Vagina (tissue), 2 donors: ENCODE measurements at regions not wholly inside any gene's neighbourhood (a gene's known extent, or its start where the extent isn't known, plus 50 kb on each side); places are given as distances from the start of the nearest gene placed in this dataset.

ENCODE experiments used
- DNase-seq, 2 donors: peaks; one replicate each; pipeline ENCODE4 v3.0.0-alpha.2; 2017; ENCODE audit errors: extremely low spot score in 2 of 2
- H3K27ac ChIP-seq: fragments of 200-600 bp; sonication (generic); one replicate; pipeline ENCODE4 v1.5.1; 2019
- H3K27me3 ChIP-seq: fragments of 200-600 bp; sonication (generic); one replicate; pipeline ENCODE4 v1.5.1; 2019
- H3K36me3 ChIP-seq, 2 donors: fragments of 200-600 bp; sonication (generic); one replicate each; pipeline ENCODE4 v1.5.1; 2017 to 2019
- H3K4me1 ChIP-seq: fragments of 200-600 bp; sonication (generic); one replicate; pipeline ENCODE4 v1.5.1; 2019
- H3K4me3 ChIP-seq, 2 donors: fragments of 200-600 bp; sonication (generic); 1 replicate in 1 of 2; 2 replicates in 1 of 2; pipeline ENCODE4 v1.5.1; 2016 to 2019
- H3K9me3 ChIP-seq: fragments of 200-600 bp; sonication (generic); one replicate; pipeline ENCODE4 v1.5.1; 2019
- POLR2A ChIP-seq, 2 donors: fragments of 450-650 bp; IDR thresholded peaks; one replicate each; pipeline ENCODE4 v1.6.1; 2017; ENCODE audit warnings: antibody characterized with exemption in 2 of 2, mild to moderate bottlenecking in 2 of 2, moderate library complexity in 2 of 2
- POLR2AphosphoS5 ChIP-seq, 2 donors: sonication (generic); formaldehyde crosslinking; IDR thresholded peaks; one replicate each; pipeline ENCODE4 v1.9.0; 2017; ENCODE audit warnings: antibody characterized with exemption in 2 of 2, mild to moderate bottlenecking in 2 of 2, low read depth in 1 of 2; ENCODE audit not compliant: insufficient read depth in 1 of 2
- intact Hi-C: fragments of 100-400 bp; cut with DNase I; formaldehyde crosslinking; loops from one replicate; pipeline ENCODE4 v1.15.1; 2023
- TF ChIP-seq, protein P1 (sequence below), 3 experiments: fragments of 450-650 bp in 2 of 3; fragments of 200-600 bp in 1 of 3; sonication (generic) in 1 of 3; IDR thresholded peaks; one replicate each; pipeline ENCODE4 v1.5.1; 2017 to 2019; ENCODE audit warnings: antibody characterized with exemption in 3 of 3, mild to moderate bottlenecking in 2 of 3, moderate library complexity in 2 of 3

DNA sequence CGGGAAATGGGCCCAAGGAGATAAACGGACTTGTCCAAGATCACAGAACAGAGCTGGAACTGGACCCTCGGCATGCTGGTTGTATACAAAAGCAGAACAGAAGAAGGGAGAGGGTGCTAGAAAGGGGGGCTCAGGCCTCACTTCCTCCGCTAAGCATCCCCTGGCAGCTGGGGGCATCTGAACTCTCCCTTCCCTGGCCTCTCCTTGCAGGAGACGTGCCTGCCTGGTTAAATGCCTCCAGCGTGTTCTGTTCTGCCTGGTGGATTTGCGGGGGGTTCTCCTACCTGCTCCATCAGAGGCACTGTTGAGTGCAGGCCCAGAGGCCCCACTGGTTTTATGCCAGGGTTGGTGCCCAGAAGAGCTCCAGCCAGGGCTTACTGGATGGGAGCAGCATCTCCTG, 124.7 kb downstream of the ZFP36L2 start:
- no peaks in the 10 kb centered on the region for H3K9me3 ChIP-seq
- DNase-seq, result no peak
- intact Hi-C loops, result no loop called here
- H3K27me3 ChIP-seq, result no peaks in the 10 kb centered on the region
- H3K4me1 ChIP-seq, result peaks cover 48% of the 10 kb centered on the region
- peak overlapping the region in 1 of 2 donors; percentile 35 for H3K4me3 ChIP-seq
- TF ChIP-seq POLR2AphosphoS5 (IDR thresholded peaks at IDR 0.05; ENCODE audit: insufficient read depth in 1 of 2, low read depth in 1 of 2) (no peak), POLR2A (IDR thresholded peaks at IDR 0.05) (no peak)
- TF ChIP-seq, protein P1, sequence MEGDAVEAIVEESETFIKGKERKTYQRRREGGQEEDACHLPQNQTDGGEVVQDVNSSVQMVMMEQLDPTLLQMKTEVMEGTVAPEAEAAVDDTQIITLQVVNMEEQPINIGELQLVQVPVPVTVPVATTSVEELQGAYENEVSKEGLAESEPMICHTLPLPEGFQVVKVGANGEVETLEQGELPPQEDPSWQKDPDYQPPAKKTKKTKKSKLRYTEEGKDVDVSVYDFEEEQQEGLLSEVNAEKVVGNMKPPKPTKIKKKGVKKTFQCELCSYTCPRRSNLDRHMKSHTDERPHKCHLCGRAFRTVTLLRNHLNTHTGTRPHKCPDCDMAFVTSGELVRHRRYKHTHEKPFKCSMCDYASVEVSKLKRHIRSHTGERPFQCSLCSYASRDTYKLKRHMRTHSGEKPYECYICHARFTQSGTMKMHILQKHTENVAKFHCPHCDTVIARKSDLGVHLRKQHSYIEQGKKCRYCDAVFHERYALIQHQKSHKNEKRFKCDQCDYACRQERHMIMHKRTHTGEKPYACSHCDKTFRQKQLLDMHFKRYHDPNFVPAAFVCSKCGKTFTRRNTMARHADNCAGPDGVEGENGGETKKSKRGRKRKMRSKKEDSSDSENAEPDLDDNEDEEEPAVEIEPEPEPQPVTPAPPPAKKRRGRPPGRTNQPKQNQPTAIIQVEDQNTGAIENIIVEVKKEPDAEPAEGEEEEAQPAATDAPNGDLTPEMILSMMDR (IDR thresholded peaks at IDR 0.05), result no peak
- H3K36me3 ChIP-seq, result no peaks in the 10 kb centered on the region
- H3K27ac ChIP-seq, result peak overlapping the region; percentile 77

DNA sequence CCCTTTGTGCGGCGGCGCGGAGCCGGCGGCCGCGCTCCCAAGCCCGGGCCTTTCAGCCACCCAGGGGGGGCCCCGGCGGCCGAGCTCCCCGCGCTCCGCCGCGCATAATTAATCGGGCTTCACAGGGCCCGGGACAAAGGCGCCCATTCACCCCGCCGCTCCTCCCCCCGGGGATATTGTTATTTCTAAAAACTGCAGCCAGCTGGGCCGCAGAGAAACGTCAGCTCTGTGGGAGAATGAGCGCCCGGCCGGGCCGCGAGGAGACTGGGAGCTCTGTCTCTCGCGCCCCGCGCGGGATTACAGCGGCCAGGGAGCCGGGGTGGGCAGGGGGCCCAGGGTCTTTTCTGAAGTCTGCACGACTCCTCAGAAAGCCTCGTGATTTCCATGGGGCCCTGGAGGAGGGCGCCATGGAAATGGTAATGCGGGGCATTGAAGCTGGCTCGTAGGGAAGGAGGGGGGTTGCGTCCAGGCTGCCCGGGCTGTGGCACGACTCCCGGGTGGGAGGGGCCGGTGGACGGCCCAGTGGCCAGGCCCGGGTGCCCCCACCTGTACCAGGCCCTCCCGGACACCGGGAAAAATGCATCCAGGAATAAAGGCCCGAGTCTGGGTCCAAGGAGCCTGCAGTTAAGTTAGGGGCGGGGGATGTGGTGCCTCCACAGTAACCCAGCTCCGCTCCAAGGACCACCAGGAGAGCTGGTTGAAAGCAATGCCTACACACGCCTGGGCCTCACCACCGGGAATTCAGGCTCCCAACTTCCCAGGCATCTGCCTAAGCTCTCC, 125.3 kb downstream of the ZFP36L2 start:
- Histone ChIP-seq H3K9me3 (no peaks in the 10 kb centered on the region), H3K27me3 (no peaks in the 10 kb centered on the region), H3K36me3 (no peaks in the 10 kb centered on the region), H3K4me1 (peaks cover 41% of the 10 kb centered on the region), H3K27ac (peak overlapping the region; percentile 77), H3K4me3 (peak overlapping the region; percentile 35 to 39)
- intact Hi-C loops, result no loop called here
- TF ChIP-seq, protein P1 (IDR thresholded peaks at IDR 0.05), result no peak
- TF ChIP-seq POLR2A (IDR thresholded peaks at IDR 0.05) (no peak), POLR2AphosphoS5 (IDR thresholded peaks at IDR 0.05; ENCODE audit: insufficient read depth in 1 of 2, low read depth in 1 of 2) (peak in 1 of 2 donors; percentile 50)
- no peak for DNase-seq

DNA sequence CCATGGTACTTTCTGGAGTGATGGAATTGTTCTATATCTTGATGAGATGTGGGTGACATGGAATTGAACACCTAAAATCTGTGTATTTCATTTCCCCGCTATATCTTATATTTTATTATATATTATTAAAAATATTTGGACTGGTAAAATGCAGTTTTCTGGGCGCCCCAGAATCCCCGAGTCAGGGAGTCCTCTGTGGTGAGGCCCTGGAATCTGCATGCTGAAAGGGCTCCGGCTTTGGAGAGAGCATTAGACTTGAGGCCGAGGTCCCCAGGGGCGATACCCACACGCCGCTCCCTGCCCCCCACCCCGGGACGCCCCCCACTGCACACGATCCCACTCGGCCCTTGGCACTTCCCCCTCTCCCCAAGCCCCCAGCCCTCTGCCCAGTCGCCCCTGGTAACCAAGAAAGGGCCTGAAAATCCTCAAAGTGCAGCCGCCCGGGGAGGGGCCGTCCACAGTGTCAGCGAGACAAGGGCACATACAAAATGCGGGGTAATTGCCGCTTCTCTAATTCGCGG, 126.0 kb downstream of the ZFP36L2 start:
- peaks cover 35% of the 10 kb centered on the region for H3K4me1 ChIP-seq

DNA sequence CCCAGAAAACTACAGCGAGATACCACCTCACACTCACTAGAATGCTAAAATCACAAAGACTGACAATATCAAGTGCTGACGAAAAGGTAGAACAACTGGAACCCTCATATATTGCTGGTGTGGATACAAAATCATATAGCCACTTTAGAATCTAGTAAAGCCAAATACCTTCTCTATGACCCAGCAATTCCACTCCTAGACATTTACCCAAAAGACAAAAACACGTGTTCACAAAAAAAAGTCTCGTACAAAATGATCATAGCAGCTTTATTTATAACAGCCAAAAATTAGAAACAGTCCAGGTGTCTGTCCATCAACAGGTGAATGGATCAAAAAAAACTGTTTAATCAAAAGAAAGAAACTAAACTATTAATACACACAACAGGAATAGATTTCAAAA, 126.6 kb downstream of the ZFP36L2 start:
- DNase-seq, result no peak
- Histone ChIP-seq H3K9me3 (no peaks in the 10 kb centered on the region), H3K4me1 (peaks cover 28% of the 10 kb centered on the region), H3K4me3 (no peak overlapping the region), H3K36me3 (no peaks in the 10 kb centered on the region), H3K27ac (no peak overlapping the region), H3K27me3 (no peaks in the 10 kb centered on the region)
- TF ChIP-seq, protein P1 (IDR thresholded peaks at IDR 0.05), result no peak
- TF ChIP-seq POLR2AphosphoS5 (IDR thresholded peaks at IDR 0.05; ENCODE audit: insufficient read depth in 1 of 2, low read depth in 1 of 2), result no peak
- no peak for TF ChIP-seq POLR2A (IDR thresholded peaks at IDR 0.05)
- intact Hi-C loops, result no loop called here

More for the DNA sequence above, 126.0 kb downstream of the ZFP36L2 start:
- no peaks in the 10 kb centered on the region for H3K9me3 ChIP-seq
- no peak for DNase-seq
- no peaks in the 10 kb centered on the region for H3K36me3 ChIP-seq
- H3K4me3 ChIP-seq, result peak overlapping the region; percentile 35 to 39
- TF ChIP-seq, protein P1 (IDR thresholded peaks at IDR 0.05), result no peak
- TF ChIP-seq POLR2AphosphoS5 (IDR thresholded peaks at IDR 0.05; ENCODE audit: insufficient read depth in 1 of 2, low read depth in 1 of 2), result no peak
- no peak for TF ChIP-seq POLR2A (IDR thresholded peaks at IDR 0.05)
- peak overlapping the region; percentile 77 for H3K27ac ChIP-seq
- intact Hi-C loops, result no loop called here
- H3K27me3 ChIP-seq, result no peaks in the 10 kb centered on the region

DNA sequence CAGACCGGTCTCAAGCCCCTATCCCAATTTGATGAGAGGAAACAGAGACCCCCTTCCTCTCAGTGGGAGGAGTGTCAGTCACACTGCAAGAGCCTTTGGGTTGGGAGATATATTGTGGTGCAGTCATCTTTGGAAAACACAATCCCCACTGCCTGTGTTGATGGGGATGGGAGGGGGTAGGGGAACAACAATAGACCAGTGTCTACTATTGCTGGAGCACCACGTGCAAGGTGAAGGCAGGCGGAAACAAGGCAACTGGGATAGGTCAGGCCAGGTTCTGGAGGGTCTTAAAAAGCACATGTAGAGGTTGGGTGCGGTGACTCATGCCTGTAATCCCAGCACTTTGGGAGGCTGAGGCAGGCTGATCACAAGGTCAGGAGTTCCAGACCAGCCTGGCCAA, 127.9 kb downstream of the ZFP36L2 start:
- Histone ChIP-seq H3K36me3 (no peaks in the 10 kb centered on the region), H3K9me3 (no peaks in the 10 kb centered on the region), H3K4me1 (peaks cover 25% of the 10 kb centered on the region), H3K27me3 (no peaks in the 10 kb centered on the region), H3K4me3 (no peak overlapping the region), H3K27ac (no peak overlapping the region)
- intact Hi-C loops, result no loop called here
- TF ChIP-seq POLR2A (IDR thresholded peaks at IDR 0.05) (no peak), POLR2AphosphoS5 (IDR thresholded peaks at IDR 0.05; ENCODE audit: insufficient read depth in 1 of 2, low read depth in 1 of 2) (no peak)
- TF ChIP-seq, protein P1 (IDR thresholded peaks at IDR 0.05), result no peak
- no peak for DNase-seq
